ENCODE measurements at regions not wholly inside any gene's neighbourhood (a gene's known extent, or its start where the extent isn't known, plus 50 kb on each side); places are given as distances from the start of the nearest gene placed in this dataset.
"Not testable (repeated sequence)": the region's sequence is repeated elsewhere in the genome, so short reads cannot be mapped to it uniquely, and the experiment has no call there.

DNA sequence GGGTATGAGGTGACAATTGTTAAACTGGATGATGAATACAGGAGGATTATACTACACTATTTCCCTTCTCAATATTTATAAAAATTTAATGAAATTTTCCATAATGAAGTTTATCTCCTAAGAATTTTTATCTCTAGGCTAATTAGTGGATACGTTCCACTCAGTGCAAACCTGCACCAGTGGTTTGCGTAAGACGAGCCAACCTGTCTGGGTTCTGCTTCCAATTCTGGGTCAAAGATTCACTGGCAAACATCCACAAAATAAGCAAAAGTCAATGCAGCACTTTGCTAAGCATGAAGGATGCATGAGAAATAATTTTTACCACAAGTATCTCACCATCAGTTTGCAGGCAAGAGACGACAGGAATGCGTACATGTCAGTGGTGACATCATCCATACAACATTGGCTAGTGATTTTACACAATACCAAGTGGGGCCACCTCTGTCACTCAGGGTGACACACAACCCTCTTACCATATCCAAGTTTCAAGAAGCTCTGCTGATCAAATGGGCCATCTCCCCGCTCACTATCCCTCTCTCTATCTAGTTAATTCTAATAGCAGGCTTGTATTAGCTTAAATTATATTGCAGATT lies 51.7 kb downstream of the FAM50B start:
- ChIA-PET POLR2A (no interaction called here), CTCF (no interaction called here)

DNA sequence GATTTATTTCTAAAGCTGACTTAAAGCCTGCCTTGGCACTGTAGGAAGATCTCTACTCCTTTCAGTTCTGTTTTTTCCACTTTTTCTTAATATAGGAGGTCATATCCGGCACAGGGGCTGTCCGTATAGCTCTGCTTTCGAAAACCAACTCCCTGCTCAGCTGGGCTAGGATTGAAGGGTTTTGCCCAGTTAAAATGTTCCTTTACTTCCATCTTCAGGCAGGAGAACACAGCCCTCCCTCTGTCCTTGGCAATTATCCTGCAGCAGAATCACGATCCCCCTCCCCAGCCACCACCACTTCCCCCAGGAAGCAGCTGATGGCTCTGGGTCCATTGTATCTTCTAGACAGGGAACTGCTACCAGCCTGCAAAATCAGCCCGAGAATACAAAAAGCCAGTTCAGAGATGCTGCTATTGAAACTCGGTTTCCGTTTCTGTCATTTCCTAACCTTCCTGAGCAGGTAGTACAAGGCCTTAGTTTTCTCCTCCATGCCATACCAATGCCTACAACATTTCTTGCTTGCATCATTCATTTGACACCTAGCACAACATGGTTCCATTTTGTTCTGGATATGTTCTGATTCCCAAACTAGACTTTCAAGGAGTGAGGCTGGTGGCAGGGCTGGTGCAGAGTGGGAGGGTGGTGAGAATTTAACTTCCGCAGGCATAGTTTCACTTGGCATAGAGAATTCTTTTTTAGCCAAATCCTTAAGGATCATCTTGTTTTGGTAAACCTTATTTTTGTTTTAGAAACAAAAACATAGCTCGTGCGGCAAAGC lies 53.9 kb downstream of the FAM50B start:
- CTCF ChIA-PET = no interaction called here
- POLR2A ChIA-PET = no interaction called here

- CTCF ChIA-PET = no interaction called here
- POLR2A ChIA-PET = no interaction called here
Measured at GRCh38 chr6:3904518-3904917, 55.3 kb downstream of the FAM50B start.

DNA sequence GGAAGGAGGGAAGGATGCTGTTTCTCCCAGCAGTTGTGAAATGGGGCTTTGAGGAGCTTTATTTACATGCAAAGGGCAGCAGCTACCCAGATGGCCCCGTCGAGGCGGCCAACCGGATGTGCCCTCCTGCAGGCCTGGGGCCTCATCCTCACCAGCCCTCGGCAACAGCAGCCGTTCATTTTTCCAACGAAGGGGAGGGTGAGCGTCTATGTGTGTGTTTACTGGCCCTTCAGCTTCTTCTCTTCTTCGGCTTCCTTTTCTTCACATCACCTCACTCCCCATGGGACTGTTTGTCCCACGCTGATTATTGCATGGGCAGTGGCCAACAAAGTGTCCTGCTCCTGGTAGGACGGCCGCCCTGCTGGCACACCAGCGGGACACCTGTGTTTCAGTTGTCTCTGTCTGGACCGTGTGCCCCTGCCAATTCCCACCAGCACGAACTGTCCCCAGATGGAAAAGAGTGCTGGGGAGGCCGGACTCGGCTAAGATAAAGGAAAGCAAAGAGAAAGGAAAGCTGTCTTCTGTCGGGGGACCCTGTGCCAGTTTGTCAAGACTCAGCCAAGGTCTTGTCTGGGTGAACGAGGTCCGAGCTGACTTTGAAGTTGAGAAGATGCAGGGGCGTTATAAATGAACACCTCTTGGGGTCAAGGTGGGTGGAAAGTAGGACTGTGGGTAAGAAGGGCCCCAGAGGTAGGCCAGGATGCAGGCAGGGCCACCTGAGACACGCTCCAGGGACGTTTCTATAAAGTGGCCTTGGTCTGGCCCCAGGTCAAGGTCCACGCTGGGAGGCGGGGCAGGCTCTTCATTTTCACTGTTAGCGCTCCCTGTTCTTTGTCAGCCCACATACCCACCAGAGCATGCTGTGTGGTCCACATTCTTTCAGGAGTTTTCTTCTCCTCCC lies 57.0 kb downstream of the FAM50B start:
- ChIA-PET POLR2A (no interaction called here), CTCF (no interaction called here)

GRCh38 chr6:3906846-3907151 lies 57.6 kb downstream of the FAM50B start:
- POLR2A ChIA-PET = no interaction called here
- CTCF ChIA-PET = no interaction called here

DNA sequence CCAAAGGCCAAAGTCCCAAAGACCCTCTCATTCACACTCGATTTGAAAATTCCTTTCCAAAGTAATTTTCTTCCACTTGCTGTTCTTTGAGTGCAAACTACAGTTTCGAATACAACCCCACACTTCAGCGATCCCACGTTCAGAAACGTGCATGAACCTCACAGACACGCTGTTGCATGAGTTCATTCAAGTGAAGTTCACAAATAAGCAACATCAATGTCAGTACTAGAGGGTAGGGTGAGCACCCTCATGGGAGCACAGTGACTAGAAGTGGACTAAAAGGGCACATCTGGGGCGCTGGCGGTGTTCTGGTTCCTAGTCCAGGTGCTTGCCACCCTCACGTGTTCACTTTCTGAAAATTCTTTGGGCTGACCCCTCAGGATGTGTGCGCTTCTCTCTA lies 59.0 kb downstream of the FAM50B start:
- POLR2A ChIA-PET = no interaction called here
- CTCF ChIA-PET = no interaction called here

DNA sequence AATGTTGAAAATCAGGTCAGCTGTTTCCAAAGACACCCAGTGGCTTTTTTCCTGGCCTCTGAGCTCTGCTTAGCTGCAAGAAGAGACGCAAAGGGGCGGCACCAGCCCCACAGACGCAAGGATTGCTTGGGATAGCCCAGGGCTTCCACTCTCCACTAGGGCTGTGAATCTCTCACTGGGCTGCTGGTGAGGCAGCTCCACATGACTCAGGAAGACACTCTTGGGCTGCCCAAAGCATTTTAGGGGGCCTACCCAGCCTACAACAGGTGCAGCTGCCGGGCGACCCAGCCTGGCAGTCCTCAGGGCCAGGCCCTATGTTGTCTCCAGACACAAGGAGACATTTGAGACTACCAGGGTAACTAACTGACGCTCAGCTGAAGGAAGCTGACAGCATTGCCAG lies 59.8 kb downstream of the FAM50B start:
- CTCF ChIA-PET = no interaction called here
- POLR2A ChIA-PET = no interaction called here

DNA sequence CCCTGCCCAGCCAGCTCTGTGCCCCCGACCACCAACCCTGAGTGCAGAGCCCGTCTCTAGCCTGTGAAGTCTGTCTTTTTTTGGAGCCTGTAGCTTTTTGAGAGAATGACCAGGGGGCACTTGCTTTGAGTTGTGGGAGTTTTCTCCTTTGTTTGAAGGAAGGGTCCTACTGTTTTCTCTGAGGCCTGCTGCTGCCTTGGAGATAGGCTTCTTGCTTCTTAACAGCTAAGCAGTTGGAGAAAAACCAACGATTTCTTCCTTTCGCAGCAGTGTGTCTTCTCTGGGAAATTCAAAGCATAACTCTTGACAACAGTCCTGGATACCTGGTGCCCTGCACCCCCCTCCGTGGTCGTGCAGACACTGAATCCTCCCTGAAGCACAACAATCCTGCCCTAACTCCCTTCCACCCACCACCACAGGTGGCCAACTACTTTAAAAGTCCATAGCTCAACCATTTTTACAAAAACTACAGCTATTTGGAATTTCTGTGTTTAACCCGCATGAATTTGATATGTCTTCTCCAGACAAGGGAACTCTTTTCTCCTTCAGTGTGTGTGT lies 61.0 kb downstream of the FAM50B start:
- ChIA-PET POLR2A (no interaction called here), CTCF (interaction anchor here (1.2 kb wide), 1 partner anchor 61 kb away, joined by 3 read pairs; the partner anchor contains the start of gene FAM50B)

- ChIA-PET POLR2A (no interaction called here), CTCF (interaction anchor here (1.2 kb wide), 1 partner anchor 62 kb away, joined by 3 read pairs; the partner anchor contains the start of gene FAM50B)
Measured at GRCh38 chr6:3911130-3911529, 62.0 kb downstream of the FAM50B start.

GRCh38 chr6:3911614-3912336 lies 62.6 kb downstream of the FAM50B start:
- POLR2A ChIA-PET = no interaction called here
- CTCF ChIA-PET = no interaction called here

DNA sequence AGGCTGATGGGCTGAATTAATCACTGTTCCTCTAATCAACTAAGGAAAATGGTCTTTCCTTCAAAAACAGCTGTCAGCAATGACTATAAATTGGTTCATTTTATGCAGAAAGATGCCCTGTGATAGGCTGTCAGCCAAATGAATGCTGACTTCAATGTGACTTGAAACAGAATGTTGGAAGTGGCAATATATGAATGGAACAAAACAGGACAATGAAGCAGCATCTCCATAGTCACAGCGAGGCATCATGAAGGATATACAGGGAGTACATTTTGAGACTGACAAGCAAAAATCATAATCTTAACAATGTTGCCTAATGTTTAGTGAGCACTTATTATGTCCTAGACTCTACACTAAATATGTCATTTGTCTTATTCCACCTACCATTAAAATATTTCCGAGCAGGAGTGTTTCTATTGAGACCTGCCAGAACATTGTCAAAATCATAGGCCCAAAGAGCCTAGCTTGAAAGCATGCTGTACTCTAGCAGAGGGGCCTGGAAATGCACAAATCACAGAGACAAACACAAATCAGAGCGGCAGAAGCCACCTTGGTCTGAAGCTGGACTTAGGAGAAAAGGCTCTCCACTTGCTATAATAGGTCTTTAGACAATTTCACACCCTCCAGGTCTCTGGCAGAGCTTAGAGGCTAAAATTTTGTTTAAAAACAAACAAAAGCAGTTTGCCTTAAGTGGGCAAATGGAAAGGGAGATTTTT lies 63.3 kb downstream of the FAM50B start:
- CTCF ChIA-PET = interaction anchor here (2.1 kb wide), 1 partner anchor 21 kb away, joined by 7 read pairs; no protein-coding TSS in a partner anchor
- POLR2A ChIA-PET = no interaction called here

DNA sequence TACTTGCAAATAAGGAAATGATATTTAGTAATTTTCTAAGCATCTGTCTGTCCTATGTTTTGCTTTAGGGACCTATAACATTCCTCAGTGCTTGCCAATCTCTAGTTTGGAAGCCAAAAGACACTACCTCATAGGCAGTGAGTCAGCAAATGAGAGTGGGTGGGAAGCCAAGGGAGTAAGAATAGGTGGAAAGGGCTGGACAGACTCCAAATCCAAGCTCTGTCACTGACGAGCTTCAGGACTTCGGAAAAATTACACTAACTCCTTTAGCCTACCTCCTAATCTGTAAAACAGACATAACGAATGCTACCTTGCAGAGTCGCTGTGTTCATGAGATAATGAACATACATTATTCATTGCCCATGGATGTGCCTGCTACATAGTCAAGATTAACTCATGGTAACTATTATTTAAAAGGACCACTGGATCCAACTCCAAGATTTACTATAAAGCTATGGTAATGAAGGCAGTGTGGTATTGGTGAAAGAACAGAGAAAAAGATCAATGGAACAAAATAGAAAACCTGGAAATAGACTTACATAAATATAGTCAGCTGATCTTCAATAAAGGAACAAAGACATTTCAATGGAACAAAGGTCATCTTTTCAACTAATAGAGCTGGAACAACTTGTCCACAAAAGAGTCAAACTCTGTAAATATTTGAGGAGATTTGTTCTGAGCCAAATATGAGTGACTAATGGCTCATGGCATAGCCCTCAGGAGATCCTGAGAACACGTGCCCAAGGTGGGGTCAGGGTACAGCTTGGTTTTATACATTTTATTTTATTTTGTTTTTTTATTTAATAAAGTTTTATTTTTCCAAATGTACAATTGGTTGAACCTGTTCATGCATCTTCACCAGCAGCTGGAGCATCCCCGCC lies 64.1 kb downstream of the FAM50B start:
- CTCF ChIA-PET = interaction anchor here (0.6 to 2.1 kb wide), 3 partner anchors 20 to 769 kb away, joined by 3 to 7 read pairs (median 4); no protein-coding TSS in a partner anchor
- POLR2A ChIA-PET = interaction anchor here (0.6 kb wide), 1 partner anchor 222 kb away, joined by 6 read pairs; the partner anchor contains the start of gene ECI2

DNA sequence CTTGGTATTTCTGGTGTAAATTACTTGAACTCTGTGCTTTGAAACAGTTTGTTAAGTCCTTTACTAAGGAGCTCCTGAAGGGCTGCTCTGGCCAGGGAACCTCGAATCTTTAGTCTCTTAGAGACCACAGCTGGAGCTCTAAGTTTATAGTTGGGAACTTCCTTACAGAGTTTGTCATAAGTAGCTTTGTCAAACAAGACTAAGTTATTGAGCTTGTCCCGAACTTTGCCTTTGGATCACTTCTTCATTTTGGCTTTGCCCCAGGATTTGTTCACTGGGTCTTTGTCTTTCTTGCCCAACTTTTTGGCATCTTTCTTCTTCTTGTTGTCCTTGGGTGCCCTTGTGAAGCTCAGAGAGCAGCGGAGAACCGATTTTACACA lies 64.8 kb downstream of the FAM50B start:
- ChIA-PET POLR2A (interaction anchor here (0.6 kb wide), 1 partner anchor 221 kb away, joined by 6 read pairs; the partner anchor contains the start of gene ECI2), CTCF (interaction anchor here (0.6 to 2.1 kb wide), 3 partner anchors 19 to 769 kb away, joined by 3 to 7 read pairs (median 4); no protein-coding TSS in a partner anchor)

DNA sequence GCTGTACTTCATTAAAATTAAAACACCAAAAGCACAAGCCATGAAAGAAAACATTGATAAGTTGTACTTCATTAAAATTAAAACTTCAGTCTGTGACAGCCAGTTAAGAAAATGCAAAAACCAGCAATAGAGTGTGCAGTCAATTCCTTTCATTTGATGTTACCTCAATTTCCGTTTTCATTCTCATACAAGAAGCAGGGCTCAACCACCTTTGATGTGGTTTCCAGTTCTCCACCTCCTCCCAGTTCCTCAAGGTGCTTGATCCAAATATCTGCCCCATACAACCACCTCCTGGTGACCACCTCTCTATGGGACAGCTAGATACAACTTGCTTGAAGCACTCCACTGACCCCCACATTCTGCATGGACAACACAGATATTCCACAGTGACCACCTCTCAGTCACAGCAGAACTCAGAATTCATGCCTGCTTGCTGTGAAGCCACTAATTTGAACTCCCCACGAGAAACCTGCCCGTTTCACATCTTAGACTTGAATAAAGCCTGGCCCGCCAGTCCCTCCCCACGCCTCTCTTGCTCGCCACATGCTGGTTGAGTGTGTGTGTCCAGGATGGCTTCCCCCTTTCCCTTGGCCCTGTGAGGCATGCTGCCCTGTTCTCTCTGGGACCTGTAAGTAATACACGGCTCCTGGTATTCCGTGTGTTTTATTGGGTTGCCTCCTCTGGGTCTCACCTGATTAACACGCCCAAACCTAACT lies 66.1 kb downstream of the FAM50B start:
- POLR2A ChIA-PET = no interaction called here
- CTCF ChIA-PET = no interaction called here

DNA sequence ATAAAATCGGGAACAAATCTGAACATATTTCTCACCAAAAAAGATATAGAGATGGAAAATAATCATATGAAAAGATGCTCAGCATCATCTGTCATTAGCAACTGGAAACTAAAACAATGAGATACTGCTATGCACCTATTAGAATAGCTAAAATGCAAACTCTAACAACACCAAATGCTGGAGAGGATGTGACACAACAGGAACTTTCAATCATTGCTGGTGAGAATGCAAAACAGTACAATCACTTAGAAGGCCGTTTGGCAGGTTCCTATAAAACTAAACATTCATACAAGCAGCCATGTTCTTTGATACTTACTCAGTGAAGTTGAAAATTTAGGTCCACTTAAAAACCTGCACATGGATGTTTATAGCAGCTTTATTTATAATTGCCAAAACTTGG lies 67.0 kb downstream of the FAM50B start:
- ChIA-PET CTCF (no interaction called here), POLR2A (no interaction called here)

DNA sequence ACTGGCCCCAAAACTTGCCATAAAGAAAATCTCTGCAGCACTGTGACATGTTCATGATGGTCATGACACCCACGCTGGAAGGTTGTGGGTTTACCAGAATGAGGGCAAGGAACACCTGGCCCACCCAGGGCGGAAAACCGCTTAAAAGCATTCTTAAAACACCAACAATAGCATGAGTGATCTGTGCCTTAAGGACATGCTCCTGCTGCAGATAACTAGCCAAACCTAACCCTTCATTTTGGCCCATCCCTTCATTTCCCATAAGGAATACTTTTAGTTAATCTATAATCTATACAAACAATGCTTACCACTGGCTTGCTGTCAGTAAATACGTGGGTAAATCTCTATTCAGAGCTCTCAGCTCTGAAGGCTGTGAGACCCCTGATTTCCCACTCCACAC lies 67.6 kb downstream of the FAM50B start:
- POLR2A ChIA-PET = not testable (repeated sequence)
- CTCF ChIA-PET = interaction anchor here (1.0 kb wide), 1 partner anchor 74 kb away, joined by 4 read pairs; no protein-coding TSS in a partner anchor

- POLR2A ChIA-PET = no interaction called here
- CTCF ChIA-PET = interaction anchor here (1.4 to 1.5 kb wide), 2 partner anchors 14 to 122 kb away, joined by 3 read pairs; no protein-coding TSS in a partner anchor
Measured at GRCh38 chr6:3918469-3918868, 69.3 kb downstream of the FAM50B start.

Measured in activated CD8-positive, alpha-beta memory T cell treated with anti-CD3 and anti-CD28 coated beads for 36 hours (primary cell).